G401 (cell line): ENCODE measurements at regions not wholly inside any gene's neighbourhood (a gene's known extent, or its start where the extent isn't known, plus 50 kb on each side); places are given as distances from the start of the nearest gene placed in this dataset.
"Not testable (repeated sequence)": the region's sequence is repeated elsewhere in the genome, so short reads cannot be mapped to it uniquely, and the experiment has no call there.

ENCODE experiments used
- DNase-seq: peaks from one replicate; pipeline ENCODE4 v3.0.0-alpha.2; 2015; ENCODE audit warnings: low spot score
- in situ Hi-C: cut with HindIII; loops from 2 replicates; pipeline ENCODE4 v1.10.0; 2016; ENCODE audit warnings: low sequenced_read_pairs, mixed read lengths

DNA sequence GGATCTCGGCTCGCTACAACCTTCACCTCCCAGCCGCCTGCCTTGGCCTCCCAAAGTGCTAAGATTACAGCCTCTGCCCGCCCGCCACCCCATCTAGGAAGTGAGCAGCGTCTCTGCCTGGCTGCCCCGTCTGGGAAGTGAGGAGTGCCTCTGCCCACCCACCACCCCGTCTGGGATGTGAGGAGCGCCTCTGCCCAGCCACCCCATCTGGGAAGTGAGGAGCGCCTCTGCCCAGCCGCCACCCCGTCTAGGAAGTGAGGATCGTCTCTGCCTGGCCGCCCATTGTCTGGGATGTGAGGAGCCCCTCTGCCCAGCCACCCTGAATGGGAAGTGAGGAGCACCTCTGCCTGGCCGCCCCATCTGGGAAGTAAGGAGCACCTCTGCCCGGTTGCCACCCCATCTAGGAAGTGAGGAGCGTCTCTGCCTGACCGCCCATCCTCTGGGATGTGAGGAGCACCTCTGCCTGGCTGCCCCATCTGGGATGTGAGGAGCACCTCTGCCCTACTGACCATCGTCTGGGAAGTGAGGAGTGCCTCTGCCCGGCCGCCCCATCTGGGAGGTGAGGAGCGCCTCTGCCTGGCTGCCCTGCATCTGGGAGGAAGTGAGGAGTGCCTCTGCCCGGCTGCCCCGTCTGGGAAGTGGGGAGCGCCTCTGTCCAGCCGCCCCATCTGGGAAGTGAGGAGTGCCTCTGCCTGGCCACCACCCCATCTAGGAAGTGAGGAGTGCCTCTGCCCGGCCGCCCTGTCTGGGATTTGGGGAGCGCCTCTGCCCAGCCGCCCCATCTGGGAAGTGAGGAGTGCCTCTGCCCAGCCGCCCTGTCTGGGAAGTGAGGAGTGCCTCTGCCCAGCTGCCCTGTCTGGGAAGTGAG, 90.4 kb upstream of the ZNF519 start:
- in situ Hi-C loops: not testable (repeated sequence)

DNA sequence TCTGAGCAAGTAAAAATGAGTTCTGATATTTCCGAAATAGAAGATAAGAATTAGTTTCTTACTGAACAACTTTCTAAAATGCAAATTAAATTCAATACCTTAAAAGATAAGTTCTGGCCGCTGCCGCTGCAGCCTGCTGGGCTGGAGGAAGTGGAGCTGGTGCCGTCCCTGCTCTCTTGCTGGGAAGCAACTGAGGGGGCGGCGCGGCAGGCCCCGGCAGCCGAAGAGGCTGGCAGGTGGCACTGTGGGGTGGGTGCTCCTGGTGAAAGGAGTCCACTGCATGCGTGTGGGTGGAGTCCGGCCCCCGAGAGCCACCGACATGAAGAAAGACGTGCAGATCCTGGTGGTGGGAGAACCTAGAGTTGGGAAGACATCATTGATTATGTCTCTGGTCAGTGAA, 89.5 kb upstream of the ZNF519 start:
- in situ Hi-C loops: no loop called here
- no peak for DNase-seq

More for the DNA sequence above, 90.4 kb upstream of the ZNF519 start:
- DNase-seq: not testable (repeated sequence)

DNA sequence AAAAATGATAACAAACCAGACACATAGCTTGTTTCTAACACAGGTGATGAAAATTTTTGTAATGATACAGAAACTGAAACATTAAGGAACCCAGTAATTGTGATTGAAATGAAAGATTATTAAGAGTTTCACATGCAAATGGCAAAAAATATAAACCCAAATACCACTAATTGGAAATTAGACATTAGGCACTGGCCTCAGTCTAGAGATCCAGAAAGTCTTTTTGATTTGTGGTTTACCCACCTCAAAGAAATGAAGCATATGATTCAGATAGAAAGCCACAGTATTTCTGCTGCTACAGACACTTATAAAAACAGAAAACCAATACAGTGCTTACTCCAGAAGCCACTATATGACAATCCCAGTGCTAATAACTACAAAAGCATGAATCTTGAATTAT, 83.7 kb upstream of the ZNF519 start:
- DNase-seq, in situ Hi-C loops: not testable (repeated sequence)

DNA sequence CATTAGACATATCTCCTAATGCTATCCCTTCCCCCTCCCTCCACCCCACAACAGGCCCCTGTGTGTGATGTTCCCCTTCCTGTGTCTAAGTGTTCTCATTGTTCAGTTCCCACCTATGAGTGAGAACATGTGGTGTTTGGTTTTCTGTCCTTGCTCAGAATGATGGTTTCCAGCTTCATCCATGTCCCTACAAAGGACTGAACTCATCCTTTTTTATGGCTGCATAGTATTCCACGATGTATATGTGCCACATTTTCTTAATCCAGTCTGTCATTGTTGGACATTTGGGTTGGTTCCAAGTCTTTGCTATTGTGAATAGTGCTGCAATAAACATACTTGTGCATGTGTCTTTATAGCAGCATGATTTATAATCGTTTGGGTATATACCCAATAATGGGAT, 71.2 kb upstream of the ZNF519 start:
- DNase-seq, in situ Hi-C loops: not testable (repeated sequence)

DNA sequence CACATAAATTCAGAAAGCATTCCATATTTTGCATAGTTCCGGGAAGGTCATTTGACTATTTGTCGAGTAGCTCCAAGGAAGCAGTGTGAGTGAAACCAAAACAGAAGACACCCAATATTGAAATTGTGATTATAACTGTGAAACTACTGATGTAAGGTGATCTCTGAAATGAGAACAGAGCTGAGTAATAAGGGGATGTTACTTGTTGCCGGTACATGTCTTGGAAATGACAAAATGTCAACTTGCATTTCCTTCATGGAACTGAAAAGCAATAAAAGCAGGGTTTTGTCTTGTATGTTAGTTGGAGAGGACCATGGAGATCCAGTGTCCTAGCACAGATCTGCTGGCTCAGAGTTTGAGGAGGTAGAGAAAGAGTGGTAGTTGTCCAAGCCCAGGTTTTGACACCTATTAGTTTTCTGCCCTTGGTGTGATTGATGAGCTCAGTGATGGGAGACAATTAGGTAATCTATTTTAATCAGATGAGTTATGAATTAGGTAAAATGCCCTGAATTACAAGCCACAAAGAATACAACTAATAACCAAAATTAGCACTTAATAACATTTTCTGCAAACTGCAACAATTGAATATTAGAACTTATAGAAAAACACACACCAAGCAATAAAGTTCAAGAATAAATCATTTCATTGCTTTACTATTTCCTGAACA, 58.7 kb upstream of the ZNF519 start:
- in situ Hi-C loops: not testable (repeated sequence)

DNA sequence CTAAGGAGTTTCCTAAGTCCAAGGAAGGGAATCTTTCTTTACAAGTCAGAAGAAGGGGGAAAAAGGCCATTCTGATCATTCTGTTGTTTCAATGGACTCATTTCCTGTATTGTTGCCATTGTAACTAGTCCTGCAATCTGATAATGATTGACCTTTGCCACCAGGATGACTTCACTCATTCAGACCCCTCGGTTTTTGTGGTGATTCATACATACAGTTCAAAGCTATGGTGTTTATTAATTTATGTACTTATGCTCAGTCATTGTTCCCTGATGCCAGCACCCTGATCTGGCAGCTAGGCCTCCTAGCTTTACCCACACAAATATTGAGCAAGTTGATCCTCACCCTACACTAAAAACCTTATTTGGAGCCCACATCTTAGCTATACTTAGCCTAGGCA, 57.6 kb upstream of the ZNF519 start:
- no peak for DNase-seq
- in situ Hi-C loops: no loop called here

More for the DNA sequence above, 58.7 kb upstream of the ZNF519 start:
- not testable (repeated sequence) for DNase-seq

DNA sequence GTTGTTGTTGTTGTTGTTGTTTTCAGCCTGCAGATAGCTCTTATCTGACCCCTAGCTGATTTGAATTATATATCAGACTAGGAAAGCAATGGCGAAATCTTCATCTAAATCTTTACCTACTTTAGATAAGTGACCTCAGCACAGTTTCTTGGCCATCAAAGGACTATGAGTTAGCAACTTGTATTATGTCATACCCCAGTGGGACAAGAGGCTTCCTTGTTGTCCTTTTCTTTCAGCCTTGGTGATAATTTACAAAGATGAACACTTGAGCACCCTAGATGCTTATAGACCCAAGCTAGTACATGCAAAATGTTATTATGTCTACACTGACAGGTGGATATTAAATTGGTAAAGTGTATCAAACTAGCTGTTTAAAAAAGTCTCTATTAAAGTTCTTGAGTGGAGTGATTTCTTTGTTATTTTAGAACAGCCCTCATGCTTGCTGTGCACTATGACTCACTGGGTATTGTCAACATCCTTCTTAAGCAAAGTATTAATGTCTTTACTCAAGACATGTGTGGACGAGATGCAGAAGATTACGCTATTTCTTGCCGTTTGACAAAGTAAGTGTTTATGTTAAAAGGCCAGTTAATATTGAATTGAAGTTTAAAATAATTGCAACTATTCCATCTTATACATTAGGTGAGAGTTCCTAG, 56.6 kb upstream of the ZNF519 start:
- in situ Hi-C loops, DNase-seq: not testable (repeated sequence)
